GM12878 (cell line): ENCODE measurements at regions not wholly inside any gene's neighbourhood (a gene's known extent, or its start where the extent isn't known, plus 50 kb on each side); places are given as distances from the start of the nearest gene placed in this dataset.

Experiments
- ATAC-seq: fragments of 200-7000 bp; cut with Tn5 transposase; 3 replicates; pipeline ENCODE4 v1.9.1; 2020; ENCODE audit warnings: mild to moderate bottlenecking, moderate library complexity
- BruUV-seq: library from RNA; stranded (reverse); fragments of 400-500 nt; replicated peaks from 2 replicates; lab custom pipeline; 2021; lab: Mats Ljungman, UMichigan
- CTCF ChIA-PET: fragments of 300-600 bp; sonication (Branson Sonifier 250); formaldehyde crosslinking; extraction: SDS; loops from one replicate; lab custom pipeline; 2021; ENCODE audit warnings: inconsistent platforms; lab: Yijun Ruan, JAX
- POLR2A ChIA-PET: fragments of 350-600 bp; formaldehyde crosslinking; extraction: SDS; loops from one replicate; lab custom pipeline; 2021; ENCODE audit warnings: inconsistent platforms; lab: Charles Lee
- RAD21 ChIA-PET: fragments of 300-600 bp; sonication (Branson Sonifier 250); formaldehyde crosslinking; loops from one replicate; lab custom pipeline; 2023; ENCODE audit warnings: antibody characterized with exemption; ENCODE audit not compliant: unreplicated experiment; lab: Charles Lee
- SMC1A ChIA-PET: fragments of 300-600 bp; sonication (Branson Sonifier 250); formaldehyde crosslinking; loops from one replicate; lab custom pipeline; 2023; ENCODE audit not compliant: unreplicated experiment, uncharacterized antibody; lab: Charles Lee
- DNase-seq: peaks from one replicate; pipeline ENCODE4 v3.0.0-alpha.2; 2011; ENCODE audit warnings: low read depth, low spot score
- FAIRE-seq: peaks from 3 replicates; lab custom pipeline; 2011; peaks lifted over from hg19 to GRCh38; lab: Jason Lieb, UNC
- H2AFZ ChIP-seq: 2 replicates; pipeline ENCODE4 v1.6.0; 2011; ENCODE audit warnings: low read depth, low read length, control low read depth; ENCODE audit not compliant: control insufficient read depth
- H3K27ac ChIP-seq: 2 replicates; pipeline ENCODE4 v1.5.1; 2011; ENCODE audit warnings: control low read depth; ENCODE audit not compliant: control insufficient read depth, insufficient read depth
- H3K27me3 ChIP-seq, 2 experiments: replicated peaks in 1 of 2; 2 replicates each; pipeline versions ENCODE4 v1.6.0 to v1.6.1; 2011; ENCODE audit warnings: low read length in 1 of 2; ENCODE audit not compliant: control insufficient read depth in 2 of 2, insufficient read depth in 2 of 2
- H3K36me3 ChIP-seq, 2 experiments: 2 replicates each; pipeline ENCODE4 v1.5.1; 2011; ENCODE audit warnings: low read length in 1 of 2; ENCODE audit not compliant: control insufficient read depth in 2 of 2, insufficient read depth in 2 of 2
- H3K4me1 ChIP-seq: 2 replicates; pipeline ENCODE4 v1.6.1; 2011; ENCODE audit warnings: mild to moderate bottlenecking, low read length, moderate library complexity, mixed read lengths; ENCODE audit not compliant: control insufficient read depth, insufficient read depth
- H3K4me2 ChIP-seq: 2 replicates; pipeline ENCODE4 v1.6.0; 2011; ENCODE audit warnings: control low read depth; ENCODE audit not compliant: control insufficient read depth, insufficient read depth
- H3K4me3 ChIP-seq: fragments of 200-600 bp; sonication (generic); 2 replicates; pipeline ENCODE4 v1.5.1; 2016
- H3K79me2 ChIP-seq: 2 replicates; pipeline ENCODE4 v1.6.0; 2011; ENCODE audit warnings: low read length; ENCODE audit not compliant: control insufficient read depth, insufficient read depth
- H3K9ac ChIP-seq: 2 replicates; pipeline ENCODE4 v1.8.0; 2011; ENCODE audit warnings: low read length, control low read depth, mixed read lengths; ENCODE audit not compliant: control insufficient read depth, insufficient read depth
- H3K9me3 ChIP-seq: replicated peaks from 3 replicates; pipeline ENCODE4 v1.5.1; 2011; ENCODE audit warnings: mild to moderate bottlenecking, low read length; ENCODE audit not compliant: control insufficient read depth, insufficient read depth
- H4K20me1 ChIP-seq: 2 replicates; pipeline ENCODE4 v1.6.0; 2011; ENCODE audit not compliant: control insufficient read depth, insufficient read depth
- CHD2 ChIP-seq: IDR thresholded peaks from 2 replicates; pipeline ENCODE4 v1.6.1; 2011; ENCODE audit warnings: low read depth, low read length, improper control_type of control experiment, borderline replicate concordance
- MTA3 ChIP-seq: IDR thresholded peaks from 2 replicates; pipeline ENCODE4 v1.6.1; 2012; ENCODE audit warnings: low read length, inconsistent platforms, borderline replicate concordance
- MYC ChIP-seq: IDR thresholded peaks from 2 replicates; pipeline ENCODE4 v1.6.1; 2011; ENCODE audit warnings: mild to moderate bottlenecking, low read length, moderate library complexity, inconsistent platforms; ENCODE audit not compliant: insufficient read depth, insufficient replicate concordance, insufficient read length, severe bottlenecking
- RUNX3 ChIP-seq: IDR thresholded peaks from 2 replicates; pipeline ENCODE4 v1.6.1; 2012; ENCODE audit warnings: low read length, inconsistent platforms
- SMARCA5 ChIP-seq: fragments of 450-650 bp; IDR thresholded peaks from 2 replicates; pipeline ENCODE4 v1.6.1; 2017; ENCODE audit warnings: mild to moderate bottlenecking
- SUZ12 ChIP-seq: fragments of 200-600 bp; sonication (generic); IDR thresholded peaks from one replicate; pipeline ENCODE4 v1.6.1; 2018; ENCODE audit warnings: antibody characterized with exemption, mild to moderate bottlenecking; ENCODE audit not compliant: unreplicated experiment
- TCF7 ChIP-seq: IDR thresholded peaks from 2 replicates; pipeline ENCODE4 v1.6.1; 2014; ENCODE audit warnings: antibody characterized with exemption, borderline replicate concordance
- ZZZ3 ChIP-seq: IDR thresholded peaks from 2 replicates; pipeline ENCODE4 v1.6.1; 2011; ENCODE audit warnings: low read depth; ENCODE audit not compliant: control insufficient read depth, insufficient read length
- WGBS: methylation state at CpG from one replicate; pipeline ENCODE4 v1.1.6; 2016; ENCODE audit warnings: low lambda C conversion rate; ENCODE audit not compliant: insufficient replicate concordance, insufficient coverage; ENCODE audit errors: missing lambda C conversion rate; 5-methylcytosine and 5-hydroxymethylcytosine counted together
- in situ Hi-C: fragments of 300-500 bp; cut with MboI; formaldehyde crosslinking; loops from 9 replicates; pipeline ENCODE4 v1.14.3; 2018; ENCODE audit warnings: mixed read lengths
- intact Hi-C: fragments of 100-400 bp; cut with micrococcal nuclease; formaldehyde crosslinking; loops from one replicate; pipeline ENCODE4 v1.14.2; 2022; ENCODE audit not compliant: unreplicated experiment
- TF ChIP-seq, protein P1 (sequence below): IDR thresholded peaks from 2 replicates; pipeline ENCODE4 v1.6.1; 2012; ENCODE audit warnings: mild to moderate bottlenecking, low read depth, low read length
- TF ChIP-seq, protein P2 (sequence below): IDR thresholded peaks from 2 replicates; pipeline ENCODE4 v1.6.1; 2011; ENCODE audit warnings: borderline replicate concordance, low read depth, mild to moderate bottlenecking, moderate library complexity, low read length; ENCODE audit not compliant: insufficient read depth, poor library complexity, severe bottlenecking
- TF ChIP-seq, protein P3 (sequence below): fragments of 450-650 bp; IDR thresholded peaks from 2 replicates; pipeline ENCODE4 v1.6.1; 2016; ENCODE audit warnings: mild to moderate bottlenecking
- TF ChIP-seq, protein P4 (sequence below): IDR thresholded peaks from 2 replicates; pipeline ENCODE4 v1.6.1; 2011; ENCODE audit warnings: mild to moderate bottlenecking, low read depth, low read length, moderate library complexity; ENCODE audit not compliant: insufficient replicate concordance
- TF ChIP-seq, protein P5 (sequence below), 3 experiments: IDR thresholded peaks in 2 of 3; conservative IDR thresholded peaks in 1 of 3; 2 replicates each; pipeline ENCODE4 v1.5.1; 2011; ENCODE audit warnings: low read depth in 3 of 3, low read length in 3 of 3, mild to moderate bottlenecking in 3 of 3, control low read depth in 2 of 3, moderate library complexity in 2 of 3, inconsistent platforms in 1 of 3, mixed read lengths in 1 of 3; ENCODE audit not compliant: control insufficient read depth in 2 of 3, insufficient read depth in 1 of 3; ENCODE audit errors: extremely low read depth in 1 of 3

DNA sequence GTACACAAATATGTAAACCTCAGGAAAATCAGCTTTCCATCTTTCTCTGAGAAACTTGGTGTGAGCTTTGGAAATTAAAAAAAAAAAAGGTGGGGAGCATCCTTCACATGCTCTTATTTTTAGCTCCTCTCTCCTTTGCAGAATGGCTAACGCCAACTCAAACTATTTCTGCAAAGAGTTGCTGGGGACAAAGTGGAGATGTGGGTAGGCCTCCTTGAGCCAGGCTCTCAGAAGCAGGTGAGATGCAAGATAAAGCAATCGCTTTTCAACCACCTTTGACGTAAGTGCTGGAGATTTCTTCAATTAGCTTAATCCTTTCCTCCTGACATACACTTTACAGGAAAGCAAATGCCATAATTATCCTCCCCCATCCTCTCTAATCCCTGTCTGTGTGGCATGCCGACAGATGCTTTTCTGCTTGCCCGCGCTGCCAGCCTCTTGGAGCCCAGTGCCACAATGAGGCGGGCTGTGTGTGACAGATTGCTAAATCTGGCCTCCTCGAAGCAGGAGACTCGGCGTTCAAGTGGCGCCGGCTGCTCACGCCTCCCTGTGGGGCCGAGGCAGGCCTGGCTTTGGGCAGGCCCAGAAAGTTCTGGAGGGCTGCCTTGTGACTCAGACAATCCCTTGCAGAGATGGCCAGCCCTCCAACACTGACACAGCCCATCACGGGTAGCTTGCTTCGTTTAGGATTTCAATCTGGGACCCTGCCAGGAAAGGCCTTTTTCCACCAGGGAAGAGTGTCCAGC, 64.9 kb upstream of the SOD3 start:
- intact Hi-C loops (no loop called here), in situ Hi-C loops (no loop called here)
- Histone ChIP-seq H3K27ac (no peak overlapping the region), H3K27me3 (no peaks in the 10 kb centered on the region), H3K4me2 (no peak overlapping the region), H4K20me1 (no peaks in the 10 kb centered on the region; the same call in 1 of the 2 replicates), H3K9ac (no peak overlapping the region), H3K36me3 (no peaks in the 10 kb centered on the region), H3K4me1 (no peaks in the 10 kb centered on the region), H3K9me3 (no peaks in the 10 kb centered on the region), H3K79me2 (no peaks in the 10 kb centered on the region), H3K4me3 (no peak overlapping the region), H2AFZ (no peak overlapping the region)
- BruUV-seq: no TSS peak
- ChIA-PET POLR2A (no interaction called here), RAD21 (no interaction called here), CTCF (interaction anchor here (0.6 to 0.8 kb wide), 2 partner anchors 205 to 217 kb away, joined by 3 read pairs; no protein-coding TSS in a partner anchor), SMC1A (no interaction called here)
- FAIRE-seq (no peak), ATAC-seq (no peak), DNase-seq (no peak)
- 60% methylated on average over 16 of the region's 16 CpGs for WGBS
- TF ChIP-seq ZZZ3 (no peak), CHD2 (no peak), MYC (no peak), SUZ12 (no peak), SMARCA5 (no peak), TCF7 (no peak), RUNX3 (no peak), MTA3 (no peak)
- TF ChIP-seq, protein P1, sequence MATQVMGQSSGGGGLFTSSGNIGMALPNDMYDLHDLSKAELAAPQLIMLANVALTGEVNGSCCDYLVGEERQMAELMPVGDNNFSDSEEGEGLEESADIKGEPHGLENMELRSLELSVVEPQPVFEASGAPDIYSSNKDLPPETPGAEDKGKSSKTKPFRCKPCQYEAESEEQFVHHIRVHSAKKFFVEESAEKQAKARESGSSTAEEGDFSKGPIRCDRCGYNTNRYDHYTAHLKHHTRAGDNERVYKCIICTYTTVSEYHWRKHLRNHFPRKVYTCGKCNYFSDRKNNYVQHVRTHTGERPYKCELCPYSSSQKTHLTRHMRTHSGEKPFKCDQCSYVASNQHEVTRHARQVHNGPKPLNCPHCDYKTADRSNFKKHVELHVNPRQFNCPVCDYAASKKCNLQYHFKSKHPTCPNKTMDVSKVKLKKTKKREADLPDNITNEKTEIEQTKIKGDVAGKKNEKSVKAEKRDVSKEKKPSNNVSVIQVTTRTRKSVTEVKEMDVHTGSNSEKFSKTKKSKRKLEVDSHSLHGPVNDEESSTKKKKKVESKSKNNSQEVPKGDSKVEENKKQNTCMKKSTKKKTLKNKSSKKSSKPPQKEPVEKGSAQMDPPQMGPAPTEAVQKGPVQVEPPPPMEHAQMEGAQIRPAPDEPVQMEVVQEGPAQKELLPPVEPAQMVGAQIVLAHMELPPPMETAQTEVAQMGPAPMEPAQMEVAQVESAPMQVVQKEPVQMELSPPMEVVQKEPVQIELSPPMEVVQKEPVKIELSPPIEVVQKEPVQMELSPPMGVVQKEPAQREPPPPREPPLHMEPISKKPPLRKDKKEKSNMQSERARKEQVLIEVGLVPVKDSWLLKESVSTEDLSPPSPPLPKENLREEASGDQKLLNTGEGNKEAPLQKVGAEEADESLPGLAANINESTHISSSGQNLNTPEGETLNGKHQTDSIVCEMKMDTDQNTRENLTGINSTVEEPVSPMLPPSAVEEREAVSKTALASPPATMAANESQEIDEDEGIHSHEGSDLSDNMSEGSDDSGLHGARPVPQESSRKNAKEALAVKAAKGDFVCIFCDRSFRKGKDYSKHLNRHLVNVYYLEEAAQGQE: no peak
- TF ChIP-seq, protein P2, sequence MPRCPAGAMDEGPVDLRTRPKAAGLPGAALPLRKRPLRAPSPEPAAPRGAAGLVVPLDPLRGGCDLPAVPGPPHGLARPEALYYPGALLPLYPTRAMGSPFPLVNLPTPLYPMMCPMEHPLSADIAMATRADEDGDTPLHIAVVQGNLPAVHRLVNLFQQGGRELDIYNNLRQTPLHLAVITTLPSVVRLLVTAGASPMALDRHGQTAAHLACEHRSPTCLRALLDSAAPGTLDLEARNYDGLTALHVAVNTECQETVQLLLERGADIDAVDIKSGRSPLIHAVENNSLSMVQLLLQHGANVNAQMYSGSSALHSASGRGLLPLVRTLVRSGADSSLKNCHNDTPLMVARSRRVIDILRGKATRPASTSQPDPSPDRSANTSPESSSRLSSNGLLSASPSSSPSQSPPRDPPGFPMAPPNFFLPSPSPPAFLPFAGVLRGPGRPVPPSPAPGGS: no peak
- TF ChIP-seq, protein P3, sequence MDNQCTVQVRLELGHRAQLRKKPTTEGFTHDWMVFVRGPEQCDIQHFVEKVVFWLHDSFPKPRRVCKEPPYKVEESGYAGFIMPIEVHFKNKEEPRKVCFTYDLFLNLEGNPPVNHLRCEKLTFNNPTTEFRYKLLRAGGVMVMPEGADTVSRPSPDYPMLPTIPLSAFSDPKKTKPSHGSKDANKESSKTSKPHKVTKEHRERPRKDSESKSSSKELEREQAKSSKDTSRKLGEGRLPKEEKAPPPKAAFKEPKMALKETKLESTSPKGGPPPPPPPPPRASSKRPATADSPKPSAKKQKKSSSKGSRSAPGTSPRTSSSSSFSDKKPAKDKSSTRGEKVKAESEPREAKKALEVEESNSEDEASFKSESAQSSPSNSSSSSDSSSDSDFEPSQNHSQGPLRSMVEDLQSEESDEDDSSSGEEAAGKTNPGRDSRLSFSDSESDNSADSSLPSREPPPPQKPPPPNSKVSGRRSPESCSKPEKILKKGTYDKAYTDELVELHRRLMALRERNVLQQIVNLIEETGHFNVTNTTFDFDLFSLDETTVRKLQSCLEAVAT: no peak
- TF ChIP-seq, protein P4, sequence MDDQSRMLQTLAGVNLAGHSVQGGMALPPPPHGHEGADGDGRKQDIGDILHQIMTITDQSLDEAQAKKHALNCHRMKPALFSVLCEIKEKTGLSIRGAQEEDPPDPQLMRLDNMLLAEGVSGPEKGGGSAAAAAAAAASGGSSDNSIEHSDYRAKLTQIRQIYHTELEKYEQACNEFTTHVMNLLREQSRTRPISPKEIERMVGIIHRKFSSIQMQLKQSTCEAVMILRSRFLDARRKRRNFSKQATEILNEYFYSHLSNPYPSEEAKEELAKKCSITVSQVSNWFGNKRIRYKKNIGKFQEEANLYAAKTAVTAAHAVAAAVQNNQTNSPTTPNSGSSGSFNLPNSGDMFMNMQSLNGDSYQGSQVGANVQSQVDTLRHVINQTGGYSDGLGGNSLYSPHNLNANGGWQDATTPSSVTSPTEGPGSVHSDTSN: no peak
- TF ChIP-seq, protein P5, sequence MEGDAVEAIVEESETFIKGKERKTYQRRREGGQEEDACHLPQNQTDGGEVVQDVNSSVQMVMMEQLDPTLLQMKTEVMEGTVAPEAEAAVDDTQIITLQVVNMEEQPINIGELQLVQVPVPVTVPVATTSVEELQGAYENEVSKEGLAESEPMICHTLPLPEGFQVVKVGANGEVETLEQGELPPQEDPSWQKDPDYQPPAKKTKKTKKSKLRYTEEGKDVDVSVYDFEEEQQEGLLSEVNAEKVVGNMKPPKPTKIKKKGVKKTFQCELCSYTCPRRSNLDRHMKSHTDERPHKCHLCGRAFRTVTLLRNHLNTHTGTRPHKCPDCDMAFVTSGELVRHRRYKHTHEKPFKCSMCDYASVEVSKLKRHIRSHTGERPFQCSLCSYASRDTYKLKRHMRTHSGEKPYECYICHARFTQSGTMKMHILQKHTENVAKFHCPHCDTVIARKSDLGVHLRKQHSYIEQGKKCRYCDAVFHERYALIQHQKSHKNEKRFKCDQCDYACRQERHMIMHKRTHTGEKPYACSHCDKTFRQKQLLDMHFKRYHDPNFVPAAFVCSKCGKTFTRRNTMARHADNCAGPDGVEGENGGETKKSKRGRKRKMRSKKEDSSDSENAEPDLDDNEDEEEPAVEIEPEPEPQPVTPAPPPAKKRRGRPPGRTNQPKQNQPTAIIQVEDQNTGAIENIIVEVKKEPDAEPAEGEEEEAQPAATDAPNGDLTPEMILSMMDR (IDR thresholded peaks at IDR 0.05 in 2 of 3, conservative IDR thresholded peaks at IDR 0.05 in 1 of 3; ENCODE audit: control insufficient read depth in 2 of 3, extremely low read depth in 1 of 3, insufficient read depth in 1 of 3, low read depth in 3 of 3, low read length in 3 of 3): no peak
